Osteoblast (primary cell): ENCODE measurements at regions not wholly inside any gene's neighbourhood (a gene's known extent, or its start where the extent isn't known, plus 50 kb on each side); places are given as distances from the start of the nearest gene placed in this dataset.

ENCODE experiments used
- DNase-seq: peaks from one replicate; pipeline ENCODE4 v3.0.0; 2011; ENCODE audit warnings: low spot score, mixed read lengths; ENCODE audit not compliant: insufficient read length; ENCODE audit errors: missing footprints
- H2AFZ ChIP-seq: 2 replicates; pipeline ENCODE4 v1.6.0; 2011; ENCODE audit warnings: mild to moderate bottlenecking, low read length
- H3K27ac ChIP-seq: 2 replicates; pipeline ENCODE4 v1.5.1; 2011; ENCODE audit warnings: mild to moderate bottlenecking, low read depth, low read length, moderate library complexity
- H3K27me3 ChIP-seq: 2 replicates; pipeline ENCODE4 v1.6.0; 2012; ENCODE audit warnings: mild to moderate bottlenecking, control low read depth, inconsistent platforms, low read length, moderate library complexity; ENCODE audit not compliant: insufficient read depth
- H3K36me3 ChIP-seq: 2 replicates; pipeline ENCODE4 v1.5.1; 2011; ENCODE audit warnings: mild to moderate bottlenecking, low read length, control low read depth, moderate library complexity; ENCODE audit not compliant: insufficient read depth
- H3K4me1 ChIP-seq: 2 replicates; pipeline ENCODE4 v1.5.1; 2011; ENCODE audit warnings: mild to moderate bottlenecking, low read length, control low read depth, moderate library complexity; ENCODE audit not compliant: insufficient read depth
- H3K4me2 ChIP-seq: 2 replicates; pipeline ENCODE4 v1.6.0; 2011; ENCODE audit warnings: mild to moderate bottlenecking, low read length; ENCODE audit not compliant: insufficient read depth
- H3K4me3 ChIP-seq: fragments of 200-600 bp; sonication (generic); 3 replicates; pipeline ENCODE4 v1.5.1; 2012; ENCODE audit warnings: mild to moderate bottlenecking, low read length, inconsistent platforms; ENCODE audit not compliant: insufficient read depth
- H3K79me2 ChIP-seq: 2 replicates; pipeline ENCODE4 v1.6.0; 2012; ENCODE audit warnings: mild to moderate bottlenecking, low read length, control low read depth, inconsistent platforms; ENCODE audit not compliant: insufficient read depth
- H3K9me3 ChIP-seq: 2 replicates; pipeline ENCODE4 v1.5.1; 2011; ENCODE audit warnings: low read depth, low read length, control low read depth
- H4K20me1 ChIP-seq: 2 replicates; pipeline ENCODE4 v1.6.0; 2012; ENCODE audit warnings: mild to moderate bottlenecking, low read length, control low read depth; ENCODE audit not compliant: insufficient read depth
- CTCF ChIP-seq: IDR thresholded peaks from 2 replicates; pipeline ENCODE4 v1.5.1; 2011; ENCODE audit warnings: mild to moderate bottlenecking, low read depth, low read length, moderate library complexity; ENCODE audit errors: extremely low read depth

- no peak for DNase-seq
- no peaks in the 10 kb centered on the region for H3K4me1 ChIP-seq
- TF ChIP-seq CTCF: no peak
- no peaks in the 10 kb centered on the region for H3K36me3 ChIP-seq
- H3K4me3 ChIP-seq: no peak overlapping the region
- no peaks in the 10 kb centered on the region for H3K9me3 ChIP-seq
- no peak overlapping the region for H3K27ac ChIP-seq
- no peaks in the 10 kb centered on the region for H3K79me2 ChIP-seq
- no peaks in the 10 kb centered on the region for H4K20me1 ChIP-seq
- H3K4me2 ChIP-seq: no peak overlapping the region
- peaks cover 59% of the 10 kb centered on the region for H3K27me3 ChIP-seq
- no peak overlapping the region for H2AFZ ChIP-seq
Measured at GRCh38 chrX:39381422-39381821, 580.2 kb downstream of the MID1IP1 start.

- Histone ChIP-seq H4K20me1 (no peaks in the 10 kb centered on the region), H3K27ac (no peak overlapping the region), H3K9me3 (no peaks in the 10 kb centered on the region), H3K4me1 (no peaks in the 10 kb centered on the region), H3K4me2 (no peak overlapping the region), H3K79me2 (no peaks in the 10 kb centered on the region), H3K4me3 (no peak overlapping the region), H2AFZ (no peak overlapping the region), H3K36me3 (no peaks in the 10 kb centered on the region), H3K27me3 (peaks cover 68% of the 10 kb centered on the region)
- no peak for DNase-seq
- no peak for TF ChIP-seq CTCF
Measured at GRCh38 chrX:39384996-39385395, 583.7 kb downstream of the MID1IP1 start.

- Histone ChIP-seq H3K27ac (no peak overlapping the region), H4K20me1 (no peaks in the 10 kb centered on the region), H3K4me3 (no peak overlapping the region), H3K4me2 (no peak overlapping the region), H3K79me2 (no peaks in the 10 kb centered on the region), H3K27me3 (peaks cover 46% of the 10 kb centered on the region), H3K9me3 (no peaks in the 10 kb centered on the region), H3K36me3 (no peaks in the 10 kb centered on the region), H3K4me1 (no peaks in the 10 kb centered on the region), H2AFZ (no peak overlapping the region)
- DNase-seq: no peak
- TF ChIP-seq CTCF: no peak
Measured at GRCh38 chrX:39388730-39389129, 587.5 kb downstream of the MID1IP1 start.

DNA sequence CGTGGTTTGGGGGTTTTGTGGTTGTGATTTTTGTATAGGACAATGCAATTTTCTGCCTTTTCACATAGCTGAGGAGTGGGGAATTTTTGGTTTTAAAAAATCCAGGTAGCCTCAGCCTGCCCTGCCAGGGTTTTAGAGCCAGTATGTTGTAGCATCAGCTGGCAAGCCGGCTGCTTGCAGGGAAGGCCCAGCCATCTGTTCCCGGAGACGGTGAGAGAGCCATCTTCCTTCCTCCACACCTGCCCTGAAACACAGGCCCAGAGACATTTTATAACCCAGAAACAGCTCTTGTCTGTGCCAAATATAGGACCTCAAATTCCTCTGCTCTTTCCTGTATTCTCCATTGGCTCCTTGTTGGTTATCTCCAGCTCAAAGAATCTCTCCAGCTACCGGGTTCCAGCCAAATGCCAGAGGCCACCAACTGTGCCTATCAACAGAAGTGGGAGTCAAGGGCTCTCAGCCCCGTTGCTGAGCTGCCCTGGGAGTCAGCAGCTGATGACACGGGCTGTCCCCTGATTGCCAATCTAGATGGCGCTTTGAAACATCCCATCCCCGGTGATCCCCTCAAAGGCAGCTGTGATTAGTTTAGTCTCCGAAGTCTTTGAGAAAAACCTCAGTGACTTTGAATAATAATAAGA, 595.2 kb downstream of the MID1IP1 start:
- TF ChIP-seq CTCF: no peak
- no peak for DNase-seq
- no peak overlapping the region for H3K27ac ChIP-seq

More for the DNA sequence above, 595.2 kb downstream of the MID1IP1 start:
- no peaks in the 10 kb centered on the region for H3K4me1 ChIP-seq
- H3K36me3 ChIP-seq: no peaks in the 10 kb centered on the region
- H3K79me2 ChIP-seq: no peaks in the 10 kb centered on the region
- no peak overlapping the region for H2AFZ ChIP-seq
- H4K20me1 ChIP-seq: no peaks in the 10 kb centered on the region
- H3K4me2 ChIP-seq: no peak overlapping the region
- H3K4me3 ChIP-seq: no peak overlapping the region
- no peaks in the 10 kb centered on the region for H3K9me3 ChIP-seq
- peaks cover 33% of the 10 kb centered on the region for H3K27me3 ChIP-seq
